T1000 (cell line): ENCODE measurements at regions not wholly inside any gene's neighbourhood (a gene's known extent, or its start where the extent isn't known, plus 50 kb on each side); places are given as distances from the start of the nearest gene placed in this dataset.
"Not testable (repeated sequence)": the region's sequence is repeated elsewhere in the genome, so short reads cannot be mapped to it uniquely, and the experiment has no call there.

Experiments used
- DNase-seq: peaks from one replicate; lab custom pipeline; 2025; ENCODE audit warnings: mixed read lengths; lab: John Stamatoyannopoulos, UW

GRCh38 chr9:94188246-94188645 lies 70.9 kb upstream of the ZNF169 start:
- no peak for DNase-seq

- DNase-seq = not testable (repeated sequence)
Measured at GRCh38 chr9:94191706-94192105, 67.4 kb upstream of the ZNF169 start.

- no peak for DNase-seq
Measured at GRCh38 chr9:94198414-94198813, 60.7 kb upstream of the ZNF169 start.

GRCh38 chr9:94199776-94200175 lies 59.3 kb upstream of the ZNF169 start:
- no peak for DNase-seq

GRCh38 chr9:94204174-94204573 lies 54.9 kb upstream of the ZNF169 start:
- no peak for DNase-seq

GRCh38 chr9:94207781-94208180 lies 51.3 kb upstream of the ZNF169 start:
- no peak for DNase-seq
